Gastrocnemius medialis (tissue), 4 donors: ENCODE measurements at regions not wholly inside any gene's neighbourhood (a gene's known extent, or its start where the extent isn't known, plus 50 kb on each side); places are given as distances from the start of the nearest gene placed in this dataset.

Experiments
- ATAC-seq, 2 donors: fragments of 150-250 bp; one replicate each; pipeline ENCODE4 v1.9.1; 2016
- DNase-seq, 2 donors: peaks; one replicate each; pipeline ENCODE4 v3.0.0-alpha.2; 2019
- H3K27ac ChIP-seq, 4 donors: fragments of 200-600 bp; sonication (generic); 1 replicate in 1 of 4; 2 replicates in 3 of 4; pipeline ENCODE4 v1.5.1; 2016 to 2018; ENCODE audit warnings: mild to moderate bottlenecking in 2 of 4, moderate library complexity in 1 of 4
- H3K27me3 ChIP-seq, 3 donors: fragments of 200-600 bp; sonication (generic) in 2 of 3; 1 replicate in 1 of 3; 2 replicates in 2 of 3; pipeline versions ENCODE4 v1.5.1 to v1.6.0; 2016 to 2019; ENCODE audit warnings: mild to moderate bottlenecking in 1 of 3, moderate library complexity in 1 of 3
- H3K36me3 ChIP-seq, 2 donors: fragments of 200-600 bp; sonication (generic) in 1 of 2; one replicate each; pipeline ENCODE4 v1.5.1; 2017 to 2018
- H3K4me1 ChIP-seq, 2 donors: fragments of 200-600 bp; sonication (generic) in 1 of 2; one replicate each; pipeline ENCODE4 v1.5.1; 2016 to 2017; ENCODE audit warnings: mild to moderate bottlenecking in 2 of 2
- H3K4me3 ChIP-seq, 4 donors: fragments of 200-600 bp; sonication (generic) in 3 of 4; 1 replicate in 1 of 4; 2 replicates in 3 of 4; pipeline ENCODE4 v1.5.1; 2016 to 2019; ENCODE audit warnings: mild to moderate bottlenecking in 2 of 4
- H3K9me3 ChIP-seq, 3 donors: fragments of 200-600 bp; sonication (generic) in 2 of 3; 1 replicate in 1 of 3; 2 replicates in 2 of 3; pipeline ENCODE4 v1.5.1; 2016 to 2019
- CTCF ChIP-seq, 5 experiments: fragments of 450-650 bp in 3 of 5; fragments of 200-600 bp in 2 of 5; sonication (generic) in 2 of 5; IDR thresholded peaks in 4 of 5; conservative IDR thresholded peaks in 1 of 5; 1 replicate in 4 of 5; 2 replicates in 1 of 5; pipeline ENCODE4 v1.5.1; 2016 to 2019; ENCODE audit warnings: antibody characterized with exemption in 5 of 5, mild to moderate bottlenecking in 3 of 5, moderate library complexity in 3 of 5
- POLR2A ChIP-seq, 2 donors: fragments of 450-650 bp; IDR thresholded peaks; one replicate each; pipeline ENCODE4 v1.6.1; 2017; ENCODE audit warnings: antibody characterized with exemption in 2 of 2, mild to moderate bottlenecking in 2 of 2, moderate library complexity in 2 of 2
- in situ Hi-C, 4 donors: fragments of 200-750 bp; cut with MboI; loops; one replicate each; pipeline versions ENCODE4 v1.15.0 to v1.8.0; 2017; ENCODE audit warnings: low sequenced_read_pairs in 4 of 4
- intact Hi-C: fragments of 100-400 bp; cut with DNase I; formaldehyde crosslinking; loops from one replicate; pipeline ENCODE4 v1.15.1; 2023; ENCODE audit warnings: low total_unique reads

GRCh38 chr7:114084472-114085312 is 165.9 kb upstream of the PPP1R3A start:
- no peaks in the 10 kb centered on the region for H3K9me3 ChIP-seq
- peaks cover 0 to 6% (median 0%) of the 10 kb centered on the region in 3 donors for H3K27me3 ChIP-seq
- peak in 1 of 5 experiments; percentile 4 for TF ChIP-seq CTCF (IDR thresholded peaks at IDR 0.05 in 4 of 5, conservative IDR thresholded peaks at IDR 0.05 in 1 of 5)
- TF ChIP-seq POLR2A (IDR thresholded peaks at IDR 0.05) = peak in 1 of 2 donors; percentile 50
- peak overlapping the region; percentile 92 to 99 (median 98) for H3K27ac ChIP-seq
- peak; percentile 7 to 10 for ATAC-seq
- intact Hi-C loops (loop anchor here (2.0 to 10.0 kb wide), 4 partner anchors 172 to 1630 kb away; partner anchors contain the start of gene IFRD1), in situ Hi-C loops (loop anchor here in 3 of 4 donors (10.0 to 25.0 kb wide), 3 partner anchors 328 to 453 kb away; partner anchors contain the start of gene FOXP2 (in 3 of the 3))
- peaks cover 18 to 32% of the 10 kb centered on the region in 2 donors for H3K4me1 ChIP-seq
- DNase-seq = peak; percentile 33 to 52
- no peaks in the 10 kb centered on the region for H3K36me3 ChIP-seq
- peak overlapping the region; percentile 63 to 84 (median 80) for H3K4me3 ChIP-seq

- Histone ChIP-seq H3K27ac (peak overlapping the region; percentile 92 to 99 (median 98)), H3K4me1 (peaks cover 12 to 27% of the 10 kb centered on the region in 2 donors), H3K27me3 (peaks cover 0 to 6% (median 0%) of the 10 kb centered on the region in 3 donors), H3K9me3 (no peaks in the 10 kb centered on the region), H3K36me3 (no peaks in the 10 kb centered on the region), H3K4me3 (peak overlapping the region; percentile 63 to 84 (median 80))
- in situ Hi-C loops (loop anchor here in 3 of 4 donors (10.0 to 25.0 kb wide), 3 partner anchors 328 to 453 kb away; partner anchors contain the start of gene FOXP2 (in 3 of the 3)), intact Hi-C loops (loop anchor here (2.0 to 10.0 kb wide), 3 partner anchors 171 to 1629 kb away; partner anchors contain the start of gene IFRD1)
- no peak for ATAC-seq
- TF ChIP-seq POLR2A (IDR thresholded peaks at IDR 0.05) (no peak), CTCF (IDR thresholded peaks at IDR 0.05 in 4 of 5, conservative IDR thresholded peaks at IDR 0.05 in 1 of 5) (no peak)
- DNase-seq = no peak
Observed at GRCh38 chr7:114084002-114084471, 165.2 kb upstream of the PPP1R3A start.

GRCh38 chr7:114083166-114084001 is 164.6 kb upstream of the PPP1R3A start:
- Histone ChIP-seq H3K36me3 (no peaks in the 10 kb centered on the region), H3K27ac (peak overlapping the region; percentile 92 to 99 (median 98)), H3K9me3 (no peaks in the 10 kb centered on the region), H3K4me3 (peak overlapping the region; percentile 56 to 81 (median 60)), H3K4me1 (peaks cover 8 to 23% of the 10 kb centered on the region in 2 donors), H3K27me3 (peaks cover 0 to 6% (median 0%) of the 10 kb centered on the region in 3 donors)
- intact Hi-C loops (loop anchor here (2.0 to 10.0 kb wide), 3 partner anchors 171 to 1629 kb away; partner anchors contain the start of gene IFRD1), in situ Hi-C loops (loop anchor here in 3 of 4 donors (10.0 to 25.0 kb wide), 3 partner anchors 329 to 454 kb away; partner anchors contain the start of gene FOXP2 (in 3 of the 3))
- DNase-seq = peak; percentile 5 to 32
- TF ChIP-seq POLR2A (IDR thresholded peaks at IDR 0.05) = no peak
- no peak for TF ChIP-seq CTCF (IDR thresholded peaks at IDR 0.05 in 4 of 5, conservative IDR thresholded peaks at IDR 0.05 in 1 of 5)
- no peak for ATAC-seq

GRCh38 chr7:114082642-114083165 is 163.9 kb upstream of the PPP1R3A start:
- no peaks in the 10 kb centered on the region for H3K36me3 ChIP-seq
- TF ChIP-seq CTCF (IDR thresholded peaks at IDR 0.05 in 4 of 5, conservative IDR thresholded peaks at IDR 0.05 in 1 of 5) (no peak), POLR2A (IDR thresholded peaks at IDR 0.05) (no peak)
- peaks cover 0 to 6% (median 0%) of the 10 kb centered on the region in 3 donors for H3K27me3 ChIP-seq
- no peaks in the 10 kb centered on the region for H3K9me3 ChIP-seq
- H3K4me3 ChIP-seq = peak overlapping the region; percentile 56 to 81 (median 60)
- intact Hi-C loops (loop anchor here (10.0 kb wide), 2 partner anchors 308 to 1628 kb away; partner anchors contain the start of gene IFRD1), in situ Hi-C loops (loop anchor here in 3 of 4 donors (10.0 to 25.0 kb wide), 3 partner anchors 330 to 455 kb away; partner anchors contain the start of gene FOXP2 (in 3 of the 3))
- no peak for ATAC-seq
- H3K4me1 ChIP-seq = peaks cover 8 to 23% of the 10 kb centered on the region in 2 donors
- peak overlapping the region; percentile 92 to 99 (median 98) for H3K27ac ChIP-seq
- DNase-seq = peak; percentile 8 to 15
